HepG2 (cell line): ENCODE measurements at regions not wholly inside any gene's neighbourhood (a gene's known extent, or its start where the extent isn't known, plus 50 kb on each side); places are given as distances from the start of the nearest gene placed in this dataset.
"Not testable (repeated sequence)": the region's sequence is repeated elsewhere in the genome, so short reads cannot be mapped to it uniquely, and the experiment has no call there.

Source experiments
- ATAC-seq: fragments of 200-7000 bp; cut with Tn5 transposase; 3 replicates; pipeline ENCODE4 v1.9.1; 2020; ENCODE audit warnings: mild to moderate bottlenecking, moderate library complexity
- BruUV-seq: library from RNA; stranded (reverse); fragments of 400-500 nt; replicated peaks from 2 replicates; lab custom pipeline; 2021; lab: Mats Ljungman, UMichigan
- CTCF ChIA-PET: fragments of 300-600 bp; formaldehyde crosslinking; extraction: SDS; loops from one replicate; lab custom pipeline; 2021; ENCODE audit warnings: low total read pairs, inconsistent platforms, low intra/inter-chr PET ratio; lab: Yijun Ruan, JAX
- POLR2A ChIA-PET: fragments of 350-600 bp; sonication (Branson Sonifier 250); formaldehyde crosslinking; loops from one replicate; lab custom pipeline; 2020; ENCODE audit warnings: antibody characterized with exemption, inconsistent platforms; lab: Yijun Ruan, JAX
- DNase-seq: peaks from one replicate; pipeline ENCODE4 v3.0.0-alpha.2; 2015; ENCODE audit warnings: low spot score
- FAIRE-seq: peaks from 3 replicates; lab custom pipeline; 2011; peaks lifted over from hg19 to GRCh38; lab: Jason Lieb, UNC
- H2AFZ ChIP-seq: one replicate; pipeline ENCODE4 v1.6.1; 2011; ENCODE audit warnings: low read length, inconsistent platforms
- H3K27ac ChIP-seq: fragments of 300-600 bp; 3 replicates; pipeline ENCODE4 v1.8.0; 2011; ENCODE audit warnings: mixed run types, mild to moderate bottlenecking, mixed read lengths, low read length, inconsistent platforms; ENCODE audit not compliant: insufficient read depth; ENCODE audit errors: extremely low read length
- H3K27me3 ChIP-seq, 2 experiments: fragments of 200-600 bp in 1 of 2; 2 replicates in 1 of 2; 3 replicates in 1 of 2; pipeline versions ENCODE4 v1.6.0 to v1.8.0; 2011; ENCODE audit warnings: low read length in 2 of 2, mild to moderate bottlenecking in 2 of 2, moderate library complexity in 2 of 2, inconsistent platforms in 1 of 2; ENCODE audit not compliant: insufficient read depth in 2 of 2, control insufficient read depth in 1 of 2
- H3K36me3 ChIP-seq, 2 experiments: fragments of 200-600 bp in 1 of 2; replicated peaks in 1 of 2; 2 replicates in 1 of 2; 3 replicates in 1 of 2; pipeline versions ENCODE4 v1.5.1 to v1.8.0; 2011; ENCODE audit warnings: low read length in 2 of 2, inconsistent platforms in 1 of 2; ENCODE audit not compliant: insufficient read depth in 2 of 2, control insufficient read depth in 1 of 2
- H3K4me1 ChIP-seq: 2 replicates; pipeline ENCODE4 v1.5.1; 2012; ENCODE audit warnings: low read length, inconsistent platforms; ENCODE audit not compliant: insufficient read depth
- H3K4me2 ChIP-seq: 2 replicates; pipeline ENCODE4 v1.6.0; 2011; ENCODE audit warnings: low read depth, low read length, inconsistent platforms
- H3K4me3 ChIP-seq, 3 experiments: fragments of 200-600 bp in 1 of 3; sonication (generic), shearing (Covaris generic) in 1 of 3; replicated peaks in 1 of 3; 2 replicates each; pipeline ENCODE4 v1.5.1; 2011 to 2016; ENCODE audit warnings: low read length in 3 of 3, inconsistent platforms in 2 of 3, low read depth in 2 of 3, mild to moderate bottlenecking in 2 of 3, control low read depth in 1 of 3, mixed read lengths in 1 of 3; ENCODE audit not compliant: insufficient read depth in 1 of 3
- H3K79me2 ChIP-seq: one replicate; pipeline ENCODE4 v1.6.1; 2011; ENCODE audit warnings: low read length, inconsistent platforms; ENCODE audit not compliant: insufficient read depth
- H3K9ac ChIP-seq: 2 replicates; pipeline ENCODE4 v1.6.0; 2011; ENCODE audit warnings: mild to moderate bottlenecking, low read depth, low read length, inconsistent platforms; ENCODE audit not compliant: insufficient read depth
- H3K9me3 ChIP-seq: 2 replicates; pipeline ENCODE4 v1.5.1; 2012; ENCODE audit warnings: mild to moderate bottlenecking, low read length
- H4K20me1 ChIP-seq: 2 replicates; pipeline ENCODE4 v1.6.0; 2011; ENCODE audit warnings: inconsistent platforms, mild to moderate bottlenecking, low read length, moderate library complexity; ENCODE audit not compliant: insufficient read depth
- WGBS: methylation state at CpG from one replicate; pipeline ENCODE4 v1.1.6; 2017; ENCODE audit warnings: low lambda C conversion rate; 5-methylcytosine and 5-hydroxymethylcytosine counted together
- in situ Hi-C: cut with HindIII; loops from 2 replicates; pipeline ENCODE4 v1.10.0; 2017; ENCODE audit warnings: low pct_unique_long_range_greater_than_20kb; ENCODE audit not compliant: extremely low pct_ligation_motif_present
- intact Hi-C: fragments of 100-400 bp; cut with micrococcal nuclease; formaldehyde crosslinking; loops from one replicate; pipeline ENCODE4 v1.10.0; 2022; ENCODE audit not compliant: unreplicated experiment
- TF ChIP-seq, protein P1 (sequence below): sonication (generic); formaldehyde crosslinking; IDR thresholded peaks from 2 replicates; pipeline ENCODE4 v1.5.1; 2020; ENCODE audit warnings: missing genetic modification reagents, mild to moderate bottlenecking, borderline replicate concordance
- TF ChIP-seq, protein P2 (sequence below): sonication (generic); formaldehyde crosslinking; IDR thresholded peaks from 2 replicates; pipeline ENCODE4 v1.8.1; 2022; ENCODE audit warnings: low read depth, mild to moderate bottlenecking, missing genetic modification reagents

- TF ChIP-seq, protein P1, sequence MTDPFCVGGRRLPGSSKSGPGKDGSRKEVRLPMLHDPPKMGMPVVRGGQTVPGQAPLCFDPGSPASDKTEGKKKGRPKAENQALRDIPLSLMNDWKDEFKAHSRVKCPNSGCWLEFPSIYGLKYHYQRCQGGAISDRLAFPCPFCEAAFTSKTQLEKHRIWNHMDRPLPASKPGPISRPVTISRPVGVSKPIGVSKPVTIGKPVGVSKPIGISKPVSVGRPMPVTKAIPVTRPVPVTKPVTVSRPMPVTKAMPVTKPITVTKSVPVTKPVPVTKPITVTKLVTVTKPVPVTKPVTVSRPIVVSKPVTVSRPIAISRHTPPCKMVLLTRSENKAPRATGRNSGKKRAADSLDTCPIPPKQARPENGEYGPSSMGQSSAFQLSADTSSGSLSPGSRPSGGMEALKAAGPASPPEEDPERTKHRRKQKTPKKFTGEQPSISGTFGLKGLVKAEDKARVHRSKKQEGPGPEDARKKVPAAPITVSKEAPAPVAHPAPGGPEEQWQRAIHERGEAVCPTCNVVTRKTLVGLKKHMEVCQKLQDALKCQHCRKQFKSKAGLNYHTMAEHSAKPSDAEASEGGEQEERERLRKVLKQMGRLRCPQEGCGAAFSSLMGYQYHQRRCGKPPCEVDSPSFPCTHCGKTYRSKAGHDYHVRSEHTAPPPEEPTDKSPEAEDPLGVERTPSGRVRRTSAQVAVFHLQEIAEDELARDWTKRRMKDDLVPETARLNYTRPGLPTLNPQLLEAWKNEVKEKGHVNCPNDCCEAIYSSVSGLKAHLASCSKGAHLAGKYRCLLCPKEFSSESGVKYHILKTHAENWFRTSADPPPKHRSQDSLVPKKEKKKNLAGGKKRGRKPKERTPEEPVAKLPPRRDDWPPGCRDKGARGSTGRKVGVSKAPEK = no peak
- TF ChIP-seq, protein P2, sequence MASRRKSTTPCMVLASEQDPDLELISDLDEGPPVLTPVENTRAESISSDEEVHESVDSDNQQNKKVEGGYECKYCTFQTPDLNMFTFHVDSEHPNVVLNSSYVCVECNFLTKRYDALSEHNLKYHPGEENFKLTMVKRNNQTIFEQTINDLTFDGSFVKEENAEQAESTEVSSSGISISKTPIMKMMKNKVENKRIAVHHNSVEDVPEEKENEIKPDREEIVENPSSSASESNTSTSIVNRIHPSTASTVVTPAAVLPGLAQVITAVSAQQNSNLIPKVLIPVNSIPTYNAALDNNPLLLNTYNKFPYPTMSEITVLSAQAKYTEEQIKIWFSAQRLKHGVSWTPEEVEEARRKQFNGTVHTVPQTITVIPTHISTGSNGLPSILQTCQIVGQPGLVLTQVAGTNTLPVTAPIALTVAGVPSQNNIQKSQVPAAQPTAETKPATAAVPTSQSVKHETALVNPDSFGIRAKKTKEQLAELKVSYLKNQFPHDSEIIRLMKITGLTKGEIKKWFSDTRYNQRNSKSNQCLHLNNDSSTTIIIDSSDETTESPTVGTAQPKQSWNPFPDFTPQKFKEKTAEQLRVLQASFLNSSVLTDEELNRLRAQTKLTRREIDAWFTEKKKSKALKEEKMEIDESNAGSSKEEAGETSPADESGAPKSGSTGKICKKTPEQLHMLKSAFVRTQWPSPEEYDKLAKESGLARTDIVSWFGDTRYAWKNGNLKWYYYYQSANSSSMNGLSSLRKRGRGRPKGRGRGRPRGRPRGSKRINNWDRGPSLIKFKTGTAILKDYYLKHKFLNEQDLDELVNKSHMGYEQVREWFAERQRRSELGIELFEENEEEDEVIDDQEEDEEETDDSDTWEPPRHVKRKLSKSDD (CRISPR knock-in tag) = no peak
Measured at GRCh38 chr14:80291101-80291500, 79.8 kb upstream of the DIO2 start (continued).

DNA sequence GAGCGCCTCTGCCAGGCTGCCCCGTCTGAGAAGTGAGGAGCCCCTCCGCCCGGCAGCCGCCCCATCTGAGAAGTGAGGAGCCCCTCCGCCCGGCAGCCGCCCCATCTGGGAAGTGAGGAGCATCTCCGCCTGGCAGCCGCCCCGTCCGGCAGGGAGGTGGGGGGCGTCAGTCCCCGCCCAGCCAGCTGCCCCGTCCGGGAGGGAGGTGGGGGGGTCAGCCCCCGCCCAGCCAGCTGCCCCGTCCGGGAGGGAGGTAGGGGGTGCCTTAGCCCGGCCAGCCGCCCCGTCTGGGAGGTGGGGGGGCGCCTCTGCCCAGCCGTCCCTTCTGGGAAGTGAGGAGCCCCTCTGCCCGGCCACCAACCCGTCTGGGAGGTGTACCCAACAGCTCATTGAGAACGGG lies 75.4 kb upstream of the DIO2 start:
- H3K27me3 ChIP-seq, H3K4me2 ChIP-seq, H3K9me3 ChIP-seq, H4K20me1 ChIP-seq, in situ Hi-C loops, intact Hi-C loops, H3K79me2 ChIP-seq, H3K36me3 ChIP-seq, H3K4me1 ChIP-seq, ATAC-seq, H2AFZ ChIP-seq, H3K27ac ChIP-seq, DNase-seq, CTCF ChIA-PET, FAIRE-seq, BruUV-seq, H3K9ac ChIP-seq, POLR2A ChIA-PET, H3K4me3 ChIP-seq: not testable (repeated sequence)
- 19% methylated on average over 8 of the region's 27 CpGs for WGBS
